GM21737 (cell line): ENCODE measurements at regions not wholly inside any gene's neighbourhood (a gene's known extent, or its start where the extent isn't known, plus 50 kb on each side); places are given as distances from the start of the nearest gene placed in this dataset.
"Not testable (repeated sequence)": the region's sequence is repeated elsewhere in the genome, so short reads cannot be mapped to it uniquely, and the experiment has no call there.

Experiments used
- ATAC-seq: cut with Tn5 transposase; IDR thresholded peaks from one replicate; pipeline ENCODE4 v1.9.1; 2021; ENCODE audit warnings: mild to moderate bottlenecking, moderate library complexity; ENCODE audit not compliant: unreplicated experiment

DNA sequence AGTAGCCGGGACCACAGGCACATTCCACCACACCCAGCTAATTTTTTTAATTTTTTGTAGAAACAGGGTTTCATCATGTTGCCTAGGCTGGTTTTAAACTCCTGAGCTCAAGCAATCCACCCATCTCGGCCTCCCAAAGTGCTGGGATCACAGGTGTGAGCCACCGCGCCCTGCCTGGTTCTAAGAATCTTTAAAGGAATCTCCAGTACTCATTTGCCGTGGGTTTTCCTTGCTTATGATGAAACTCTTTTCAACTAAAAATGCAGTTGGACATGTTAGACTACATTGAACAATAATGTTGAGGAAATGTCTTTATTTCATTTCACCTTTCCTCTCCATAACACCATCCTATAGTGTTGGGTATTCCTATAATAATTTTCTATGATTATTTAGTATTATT is 121.6 kb downstream of the ZNF281 start:
- no peak for ATAC-seq

DNA sequence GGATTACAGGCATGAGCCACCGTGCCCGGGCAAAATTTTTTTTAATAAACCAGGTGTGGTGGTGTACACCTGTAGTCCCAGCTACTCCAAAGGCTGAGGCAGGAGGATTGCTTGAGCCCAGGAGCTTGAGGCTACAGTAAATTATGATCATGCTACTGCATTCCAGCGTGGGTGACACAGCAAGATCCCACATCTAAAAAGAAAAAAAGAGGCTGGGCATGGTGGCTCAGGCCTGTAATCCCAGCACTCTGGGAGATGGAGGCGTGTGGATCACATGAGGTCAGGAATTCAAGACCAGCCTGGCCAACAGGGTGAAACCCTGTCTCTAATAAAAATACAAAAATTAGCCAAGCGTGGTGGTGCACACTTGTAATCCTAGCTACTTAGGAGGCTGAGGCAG is 125.6 kb downstream of the ZNF281 start:
- ATAC-seq = not testable (repeated sequence)

DNA sequence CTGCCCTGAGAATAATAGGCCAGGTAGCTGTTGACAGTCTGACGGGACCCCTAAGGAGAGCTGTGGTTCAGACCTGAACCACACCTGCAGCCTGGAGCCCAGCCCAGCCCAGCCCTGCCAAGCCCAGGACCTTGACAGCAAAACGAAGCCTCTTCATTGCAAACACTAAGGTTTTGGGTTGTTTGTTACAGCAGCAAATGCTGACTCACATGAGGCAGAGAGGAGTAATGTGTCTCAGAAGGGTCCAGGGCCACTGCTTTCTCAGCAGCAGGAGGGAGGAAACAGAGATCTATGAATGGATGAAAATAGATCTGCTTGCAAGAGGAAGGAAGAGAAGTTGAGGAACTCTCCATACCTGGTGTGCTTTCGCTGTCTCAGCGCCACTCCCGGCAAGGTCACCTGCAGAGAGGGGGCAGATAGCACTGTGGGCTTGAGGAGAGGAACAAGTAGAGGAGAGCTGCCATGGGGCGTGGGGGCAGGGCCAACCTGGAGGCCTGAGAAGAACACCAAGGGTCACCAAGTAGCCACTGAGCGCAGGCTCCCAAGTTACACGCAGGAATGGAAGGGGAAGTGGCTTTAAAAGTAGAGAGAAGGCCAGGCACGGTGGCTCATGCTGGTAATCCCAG is 127.2 kb downstream of the ZNF281 start:
- ATAC-seq = no peak

DNA sequence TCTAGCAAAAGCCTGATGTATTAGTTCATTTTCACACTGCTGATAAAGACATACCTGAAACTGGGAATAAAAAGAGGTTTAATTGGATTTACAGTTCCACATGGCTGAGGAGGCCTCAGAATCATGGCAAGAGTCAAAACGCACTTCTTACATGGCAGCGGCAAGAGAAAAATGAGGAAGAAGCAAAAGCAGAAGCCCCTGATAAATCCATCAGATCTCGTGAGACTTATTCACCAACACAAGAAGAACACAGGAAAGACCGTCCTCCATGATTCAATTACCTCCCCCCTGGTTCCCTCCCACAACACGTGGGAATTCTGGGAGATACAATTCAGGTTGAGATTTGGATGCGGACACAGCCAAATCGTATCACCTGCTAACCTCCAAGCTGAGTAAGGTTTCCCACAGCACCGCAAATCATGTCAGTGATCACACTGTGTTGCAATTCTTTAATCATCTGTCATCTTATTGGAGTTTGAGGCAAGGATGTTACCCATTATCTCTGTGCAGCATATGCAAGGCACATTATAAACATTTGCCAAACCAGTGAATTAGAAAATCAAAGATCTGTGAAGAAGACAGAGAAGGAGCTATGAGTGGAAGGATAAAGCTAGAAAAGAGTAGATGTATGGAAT is 128.5 kb downstream of the ZNF281 start:
- no peak for ATAC-seq

- ATAC-seq = no peak
Measured at GRCh38 chr1:200279810-200280411, 129.9 kb downstream of the ZNF281 start.

DNA sequence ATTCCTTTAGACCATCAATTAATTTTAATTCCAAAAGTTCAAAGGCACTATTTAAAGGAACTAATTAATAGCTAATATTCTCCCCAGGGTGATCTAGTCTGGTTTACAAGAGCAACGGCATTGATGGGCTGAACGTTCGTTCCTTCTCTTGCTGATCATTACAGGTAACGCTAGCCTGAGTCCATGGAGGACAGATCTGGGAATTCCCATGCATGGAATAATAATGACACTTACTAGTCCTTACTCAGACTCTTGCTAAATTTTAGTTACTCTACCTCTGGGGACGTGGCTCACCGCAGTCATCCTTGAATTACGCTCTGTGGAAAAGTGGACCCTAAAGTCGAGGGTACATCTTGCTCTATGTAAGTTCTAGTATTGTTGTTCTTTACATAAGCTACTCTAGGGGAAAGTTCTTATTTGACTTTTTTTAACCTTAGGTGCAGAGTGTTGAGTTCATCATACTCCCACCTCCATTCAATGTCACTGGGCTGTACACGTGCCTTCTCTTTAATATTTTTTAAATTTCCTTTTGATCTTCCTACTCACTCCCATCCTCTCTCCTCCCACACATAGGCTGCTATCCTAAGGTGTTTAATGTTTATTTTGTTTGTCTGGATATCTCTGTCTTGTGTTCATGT is 133.9 kb downstream of the ZNF281 start:
- no peak for ATAC-seq

- no peak for ATAC-seq
Measured at GRCh38 chr1:200275415-200275814, 134.4 kb downstream of the ZNF281 start.

DNA sequence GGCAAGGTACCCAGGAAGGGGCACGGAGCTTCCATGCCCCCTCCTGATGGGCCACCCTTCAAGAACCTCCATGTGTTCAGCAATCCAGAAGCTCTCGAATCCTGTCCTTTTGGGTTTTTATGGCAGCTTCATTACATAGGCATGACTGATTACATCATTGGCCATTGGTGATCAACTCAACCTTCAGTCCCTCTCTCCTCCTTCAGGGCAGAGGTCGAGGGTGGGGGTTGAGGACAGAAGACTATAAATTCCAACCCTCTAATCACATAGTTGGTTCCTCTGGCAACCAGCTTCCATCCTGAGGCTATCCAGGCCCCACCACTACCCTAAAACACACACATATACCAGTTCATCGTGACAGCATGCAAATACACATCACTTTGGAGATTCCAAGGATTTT is 135.7 kb downstream of the ZNF281 start:
- ATAC-seq = no peak

DNA sequence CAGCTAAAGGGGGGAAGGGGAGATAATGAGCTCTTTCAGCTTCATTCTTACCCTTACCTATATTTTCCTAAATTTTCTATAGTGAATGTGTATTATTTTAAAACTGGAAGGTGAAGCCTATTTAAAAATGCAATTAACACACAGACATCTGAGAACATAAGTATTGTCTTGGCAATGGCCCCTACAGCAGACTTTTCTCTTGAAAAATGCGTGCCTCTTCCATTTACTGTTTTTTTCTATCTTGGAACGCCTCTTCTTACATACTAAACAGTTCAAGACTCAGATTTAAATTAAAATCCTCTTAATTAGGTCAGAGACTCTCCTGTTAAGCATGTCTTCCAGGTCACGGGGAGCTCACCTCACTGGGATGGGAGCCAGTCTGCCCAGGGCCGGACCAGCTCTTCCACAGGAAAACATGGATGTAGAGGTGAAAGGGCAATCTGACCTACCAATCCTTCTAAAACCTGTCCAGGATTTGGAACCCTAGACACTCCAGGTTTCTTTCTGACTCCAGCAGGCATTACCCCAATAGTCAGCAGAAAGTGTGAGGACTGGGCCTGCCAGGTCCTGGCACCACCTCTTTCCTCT is 137.3 kb downstream of the ZNF281 start:
- ATAC-seq = no peak

DNA sequence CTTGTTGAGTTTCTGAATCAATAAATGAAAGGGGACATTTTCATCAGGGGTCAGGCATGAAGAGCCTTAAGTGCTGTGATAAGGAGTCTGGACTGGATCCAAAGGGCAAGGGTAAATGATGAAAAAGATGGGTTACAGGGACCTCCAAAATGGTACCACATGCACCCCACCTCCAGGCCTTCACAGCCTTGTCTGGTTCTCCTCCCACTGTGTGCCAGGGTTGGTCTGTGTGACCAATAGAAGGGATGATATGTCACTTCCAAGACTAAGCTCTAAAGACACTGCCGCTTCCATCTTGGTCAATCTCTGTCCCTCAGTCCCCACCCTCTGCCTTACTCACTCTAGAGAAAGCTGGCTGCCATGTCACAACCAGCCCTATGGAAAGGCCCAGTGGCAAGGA is 140.6 kb downstream of the ZNF281 start:
- no peak for ATAC-seq

DNA sequence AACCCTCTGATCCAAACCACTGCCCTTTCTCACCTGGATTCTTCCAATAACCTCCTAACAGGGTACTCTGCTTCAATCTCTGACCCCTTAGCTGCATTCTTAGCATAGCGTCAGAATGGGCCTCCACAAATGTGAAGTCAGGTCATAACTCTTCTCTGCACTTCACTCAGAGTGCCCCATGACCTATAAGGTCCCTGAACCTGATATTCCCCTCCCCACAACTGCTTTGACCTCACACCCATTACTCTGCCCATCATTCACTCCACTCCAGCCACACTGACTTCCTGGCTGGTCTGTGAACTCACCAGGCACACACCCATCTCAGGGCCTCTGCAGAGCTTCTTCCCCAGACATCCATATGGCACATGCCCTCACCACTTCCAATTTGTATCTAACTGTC is 141.9 kb downstream of the ZNF281 start:
- no peak for ATAC-seq

DNA sequence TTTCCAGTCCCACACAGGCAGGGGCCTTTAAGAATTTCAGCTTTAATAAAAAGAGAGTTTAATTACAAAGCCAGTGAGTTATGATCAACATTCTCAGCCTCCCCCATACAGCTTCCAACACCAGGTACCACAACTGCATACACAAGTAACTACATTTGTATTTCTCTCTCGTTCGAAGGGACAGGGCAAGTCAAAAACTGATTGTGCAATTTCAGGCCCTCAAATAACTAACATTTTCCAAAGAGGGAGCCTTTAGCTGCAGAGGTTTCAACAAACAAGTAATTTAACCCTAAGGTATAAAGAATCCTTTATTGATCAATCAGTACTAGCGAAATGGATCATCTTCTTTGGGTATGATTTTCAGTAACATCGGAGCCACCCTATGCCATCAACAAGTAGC is 142.4 kb downstream of the ZNF281 start:
- no peak for ATAC-seq

DNA sequence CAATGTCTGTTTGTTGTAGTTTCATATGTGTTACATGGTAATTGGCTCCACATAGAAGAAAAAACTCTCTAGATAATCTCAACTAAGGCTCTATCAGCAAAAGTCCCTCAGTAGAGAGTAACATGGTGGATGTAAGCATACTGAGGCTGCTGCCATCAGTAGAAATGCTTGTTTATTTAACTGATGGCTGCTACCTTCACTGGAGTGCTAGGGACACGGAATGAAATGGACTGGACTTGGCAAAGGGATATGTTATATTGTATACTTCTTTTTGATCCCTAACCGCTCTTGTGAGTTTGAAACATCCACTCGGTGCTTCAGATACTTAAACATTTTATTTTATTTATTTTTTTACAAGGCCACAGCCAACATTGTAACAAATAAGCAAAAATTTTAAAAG is 143.0 kb downstream of the ZNF281 start:
- ATAC-seq = no peak

- no peak for ATAC-seq
Measured at GRCh38 chr1:200265881-200266280, 144.0 kb downstream of the ZNF281 start.

- ATAC-seq = no peak
Measured at GRCh38 chr1:200265104-200265503, 144.7 kb downstream of the ZNF281 start.

DNA sequence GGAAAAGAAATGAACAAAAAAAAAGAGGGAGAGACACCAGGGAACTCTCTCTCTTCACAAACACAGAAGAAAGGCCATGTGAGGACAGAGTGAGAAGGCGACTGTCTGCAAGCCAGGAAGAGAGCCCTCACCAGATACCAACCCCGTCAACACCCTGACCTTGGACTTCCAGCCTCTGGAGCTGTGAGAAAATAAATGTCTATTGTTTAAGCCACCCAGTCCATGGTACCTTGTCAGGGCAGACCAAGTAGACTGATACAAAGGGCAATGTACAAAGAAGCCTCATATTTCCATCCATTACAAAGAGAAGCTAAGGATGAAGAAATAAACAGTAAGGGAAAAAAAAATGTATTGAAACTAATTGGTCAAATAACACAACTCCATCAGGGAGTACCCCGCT is 146.6 kb downstream of the ZNF281 start:
- ATAC-seq = no peak

DNA sequence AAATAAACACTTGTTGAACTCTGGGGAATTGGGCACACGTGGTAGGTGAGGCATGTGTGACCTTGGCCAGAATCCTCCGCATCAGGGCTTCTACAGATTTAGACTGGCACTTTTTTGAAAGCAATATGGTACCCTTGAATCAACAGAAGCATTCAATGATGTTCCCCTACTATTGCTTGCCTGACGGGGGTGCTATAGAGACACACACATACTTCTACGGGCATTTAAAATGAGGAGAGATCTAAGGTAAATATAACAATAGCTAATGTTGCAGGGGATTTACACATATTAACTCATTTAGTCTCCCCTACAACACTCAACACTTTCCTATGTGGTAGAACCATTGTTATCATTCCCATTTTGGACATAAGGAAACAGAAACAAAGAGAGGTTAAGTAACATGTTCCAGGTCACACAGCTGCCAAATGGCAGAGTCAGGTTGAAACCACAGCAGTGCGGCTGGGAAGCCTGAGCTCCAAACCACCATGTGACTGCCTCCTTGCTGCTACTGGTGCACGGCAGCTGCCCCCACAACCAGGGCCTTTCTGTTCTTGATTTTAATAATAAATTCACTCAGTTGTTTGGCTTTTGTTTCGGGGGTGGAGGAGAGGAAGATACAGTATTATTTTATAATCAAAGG is 147.4 kb downstream of the ZNF281 start:
- peak; percentile 68 for ATAC-seq

DNA sequence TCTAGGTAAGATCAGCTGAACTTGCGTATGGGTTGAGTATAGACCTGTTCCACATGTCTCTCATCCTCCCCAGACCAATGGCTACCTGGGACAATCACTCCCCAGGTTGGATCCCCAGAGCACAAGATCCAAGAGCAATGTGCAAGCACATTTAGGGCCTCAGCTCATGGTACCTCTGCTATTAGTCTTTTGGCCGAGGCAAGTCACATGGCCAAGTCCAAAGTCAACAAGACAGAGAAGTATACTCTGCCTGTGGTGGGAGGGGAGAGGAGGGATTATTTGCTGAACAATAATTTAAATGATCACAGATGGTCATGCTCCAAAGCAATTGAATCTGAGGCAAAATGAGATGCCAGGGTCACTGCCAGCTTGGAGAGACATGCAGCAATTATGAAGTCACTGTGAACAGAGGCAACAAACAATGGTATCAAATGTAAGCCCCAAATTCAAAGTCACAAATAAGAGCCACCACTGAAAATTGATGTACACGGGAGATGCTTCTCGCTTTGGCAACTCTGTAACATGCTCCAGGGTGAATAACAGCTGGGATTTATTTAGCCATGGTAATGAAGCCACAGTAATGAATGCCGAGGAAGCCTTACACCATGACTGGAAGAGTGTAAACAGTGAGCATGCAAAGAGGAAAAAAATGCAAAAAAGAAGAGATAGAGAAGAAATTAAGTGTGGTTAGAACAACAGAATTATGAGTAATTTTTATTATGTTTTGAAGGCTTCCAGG is 149.1 kb downstream of the ZNF281 start:
- ATAC-seq = no peak

DNA sequence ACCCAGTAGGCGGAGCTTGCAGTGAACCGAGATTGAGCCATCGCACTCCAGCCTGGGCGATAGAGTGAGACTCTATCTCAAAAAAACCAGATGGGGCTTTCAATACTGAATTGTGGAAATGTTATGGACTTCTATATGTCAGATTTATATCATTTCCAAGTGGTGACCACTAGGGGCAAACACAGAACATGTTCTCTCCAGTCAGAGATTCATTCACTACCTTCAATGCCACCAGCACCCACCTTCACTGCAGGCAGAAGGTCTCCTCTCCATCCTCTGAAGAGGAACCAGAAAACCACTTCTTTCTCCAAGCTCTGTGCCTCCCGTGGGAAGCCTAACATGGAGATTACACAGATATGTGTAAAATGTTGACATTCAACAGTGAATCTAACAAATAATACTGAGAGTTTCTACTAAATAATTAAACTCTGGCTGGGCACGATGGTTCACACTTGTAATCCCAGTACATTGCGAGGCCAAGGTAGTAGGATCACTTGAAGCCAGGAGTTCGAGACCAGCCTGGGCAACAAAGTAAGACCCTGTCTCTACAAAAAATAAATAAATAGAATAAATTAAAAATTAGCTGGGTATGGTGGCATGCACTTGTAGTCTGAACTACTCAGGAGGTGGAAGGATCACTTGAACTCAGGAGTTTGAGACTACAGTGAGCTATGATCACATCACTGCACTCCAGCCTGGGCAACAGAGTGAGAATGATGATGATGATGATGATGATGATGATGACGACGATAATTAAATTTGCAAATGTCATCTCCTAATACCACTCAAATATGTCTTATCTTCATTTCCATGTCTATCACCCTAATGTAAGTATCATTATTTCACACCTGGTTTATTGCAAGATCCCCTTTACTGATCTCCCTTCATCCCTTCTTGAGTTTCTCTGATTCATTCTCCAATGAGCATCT is 151.1 kb downstream of the ZNF281 start:
- ATAC-seq = no peak

DNA sequence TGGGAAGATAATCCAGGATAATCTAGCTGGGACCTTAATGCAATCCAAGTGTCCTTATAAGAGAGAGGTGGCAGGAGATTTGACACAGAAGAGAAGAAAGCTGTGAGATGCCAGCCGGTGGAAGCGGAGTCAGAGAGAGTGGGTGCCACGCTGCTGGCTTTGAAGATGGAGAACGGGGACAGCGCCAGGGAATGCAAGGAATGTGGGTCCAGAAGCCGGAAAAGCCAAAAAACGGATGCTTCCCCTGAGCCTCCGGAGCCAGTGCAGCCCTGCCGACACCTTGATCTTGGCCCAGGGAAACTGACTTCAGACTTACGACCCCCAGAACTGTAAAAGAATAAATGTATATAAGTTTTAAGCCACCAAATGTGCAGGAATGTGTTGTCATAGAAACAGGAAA is 152.6 kb downstream of the ZNF281 start:
- ATAC-seq = no peak
